HG03571 (cell line): ENCODE measurements at regions not wholly inside any gene's neighbourhood (a gene's known extent, or its start where the extent isn't known, plus 50 kb on each side); places are given as distances from the start of the nearest gene placed in this dataset.

Experiments
- ATAC-seq: cut with Tn5 transposase; IDR thresholded peaks from one replicate; pipeline ENCODE4 v1.9.1; 2021; ENCODE audit not compliant: unreplicated experiment

- ATAC-seq, result no peak
Measured at GRCh38 chr18:65567372-65567771, 183.4 kb upstream of the CDH7 start.

GRCh38 chr18:65548316-65548715, 202.5 kb upstream of the CDH7 start:
- no peak for ATAC-seq

- no peak for ATAC-seq
Measured at GRCh38 chr18:65547046-65547445, 203.8 kb upstream of the CDH7 start.

- ATAC-seq, result no peak
Measured at GRCh38 chr18:65544701-65545100, 206.1 kb upstream of the CDH7 start.

- ATAC-seq, result no peak
Measured at GRCh38 chr18:65527879-65528633, 222.8 kb upstream of the CDH7 start.

GRCh38 chr18:65526099-65526498, 224.7 kb upstream of the CDH7 start:
- ATAC-seq, result no peak

GRCh38 chr18:65523461-65523860, 227.4 kb upstream of the CDH7 start:
- no peak for ATAC-seq

GRCh38 chr18:65522907-65523306, 227.9 kb upstream of the CDH7 start:
- no peak for ATAC-seq

- ATAC-seq, result no peak
Measured at GRCh38 chr18:65516209-65516608, 234.6 kb upstream of the CDH7 start.

- no peak for ATAC-seq
Measured at GRCh38 chr18:65498605-65499004, 252.2 kb upstream of the CDH7 start.

GRCh38 chr18:65487569-65487968, 263.2 kb upstream of the CDH7 start:
- no peak for ATAC-seq

- no peak for ATAC-seq
Measured at GRCh38 chr18:65477455-65477854, 273.4 kb upstream of the CDH7 start.

- ATAC-seq, result no peak
Measured at GRCh38 chr18:65468881-65469280, 281.9 kb upstream of the CDH7 start.

- no peak for ATAC-seq
Measured at GRCh38 chr18:65464361-65464760, 286.5 kb upstream of the CDH7 start.

GRCh38 chr18:65459741-65460140, 291.1 kb upstream of the CDH7 start:
- ATAC-seq, result no peak

- ATAC-seq, result no peak
Measured at GRCh38 chr18:65458871-65459270, 291.9 kb upstream of the CDH7 start.

- ATAC-seq, result no peak
Measured at GRCh38 chr18:65439188-65439587, 311.6 kb upstream of the CDH7 start.

GRCh38 chr18:65436430-65436829, 314.4 kb upstream of the CDH7 start:
- ATAC-seq, result no peak

GRCh38 chr18:65435534-65435933, 315.3 kb upstream of the CDH7 start:
- ATAC-seq, result no peak

- ATAC-seq, result no peak
Measured at GRCh38 chr18:65429601-65430000, 321.2 kb upstream of the CDH7 start.

- no peak for ATAC-seq
Measured at GRCh38 chr18:65425366-65425765, 325.4 kb upstream of the CDH7 start.

- ATAC-seq, result no peak
Measured at GRCh38 chr18:65423776-65424175, 327.0 kb upstream of the CDH7 start.

GRCh38 chr18:65422544-65423136, 328.2 kb upstream of the CDH7 start:
- no peak for ATAC-seq
